GM19025 (cell line): ENCODE measurements at regions not wholly inside any gene's neighbourhood (a gene's known extent, or its start where the extent isn't known, plus 50 kb on each side); places are given as distances from the start of the nearest gene placed in this dataset.
A peak's percentile ranks its signal among the peaks of the same experiment; 100 is the strongest.
"Not testable (repeated sequence)": the region's sequence is repeated elsewhere in the genome, so short reads cannot be mapped to it uniquely, and the experiment has no call there.

Experiments
- ATAC-seq: cut with Tn5 transposase; IDR thresholded peaks from one replicate; pipeline ENCODE4 v1.9.1; 2021; ENCODE audit warnings: mild to moderate bottlenecking, low read depth, moderate library complexity; ENCODE audit not compliant: unreplicated experiment

- no peak for ATAC-seq
Measured at GRCh38 chr2:8343031-8343430, 338.8 kb upstream of the ID2 start.

GRCh38 chr2:8344144-8345097, 337.4 kb upstream of the ID2 start:
- ATAC-seq, result no peak

GRCh38 chr2:8345200-8345599, 336.7 kb upstream of the ID2 start:
- no peak for ATAC-seq

- ATAC-seq, result no peak
Measured at GRCh38 chr2:8346208-8346607, 335.6 kb upstream of the ID2 start.

DNA sequence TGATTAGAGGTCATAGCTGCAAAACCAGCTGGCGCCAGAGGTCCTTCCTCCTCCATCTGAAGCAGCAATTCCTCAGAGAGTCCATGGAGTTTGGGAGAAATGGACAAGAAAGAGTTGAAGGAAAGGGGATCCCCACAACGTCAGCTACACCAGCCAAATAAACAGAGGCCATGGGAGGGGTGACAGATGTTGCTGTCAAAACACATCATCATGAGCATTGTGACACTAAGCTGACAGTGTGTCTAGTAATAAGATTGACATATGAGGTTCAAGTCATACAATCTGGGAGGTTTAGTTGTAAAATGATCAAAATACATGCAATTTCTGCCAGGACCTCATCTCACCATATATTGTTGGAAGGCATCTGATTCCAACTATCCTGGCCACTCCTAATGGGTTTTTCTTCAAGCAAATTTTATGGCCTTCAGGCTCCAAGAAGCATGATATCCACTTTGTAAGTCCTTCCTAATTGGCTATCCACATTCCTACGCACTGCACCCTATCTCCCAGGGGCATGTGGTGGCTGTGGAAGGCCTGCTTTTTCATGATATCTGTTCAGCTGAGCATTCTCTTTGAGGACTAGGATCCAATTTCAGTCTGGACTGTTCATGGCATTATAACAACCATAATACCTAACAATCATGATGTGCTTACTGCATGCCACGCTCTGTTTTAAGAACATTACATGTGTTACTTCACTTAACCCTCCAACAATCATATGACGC, 335.0 kb upstream of the ID2 start:
- no peak for ATAC-seq

GRCh38 chr2:8348911-8349310, 332.9 kb upstream of the ID2 start:
- ATAC-seq, result not testable (repeated sequence)

DNA sequence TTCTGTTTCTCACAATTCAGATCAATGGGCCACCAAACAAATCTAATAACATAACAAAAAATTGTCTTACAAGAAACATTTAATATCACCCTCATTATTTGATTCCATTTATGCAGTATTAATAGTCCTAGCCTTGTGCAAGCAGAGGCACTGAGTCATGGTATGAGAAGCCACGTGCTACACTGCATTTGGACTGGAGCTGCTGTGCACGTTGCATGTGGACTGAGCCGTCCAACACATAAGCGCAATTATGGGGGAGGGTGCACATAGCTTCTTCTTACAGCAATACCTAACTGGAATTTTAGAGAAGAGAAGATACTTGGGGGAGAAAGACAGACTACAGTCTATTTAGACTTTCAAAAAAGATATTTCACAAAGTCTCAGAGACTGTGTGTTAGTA, 329.6 kb upstream of the ID2 start:
- ATAC-seq, result no peak

DNA sequence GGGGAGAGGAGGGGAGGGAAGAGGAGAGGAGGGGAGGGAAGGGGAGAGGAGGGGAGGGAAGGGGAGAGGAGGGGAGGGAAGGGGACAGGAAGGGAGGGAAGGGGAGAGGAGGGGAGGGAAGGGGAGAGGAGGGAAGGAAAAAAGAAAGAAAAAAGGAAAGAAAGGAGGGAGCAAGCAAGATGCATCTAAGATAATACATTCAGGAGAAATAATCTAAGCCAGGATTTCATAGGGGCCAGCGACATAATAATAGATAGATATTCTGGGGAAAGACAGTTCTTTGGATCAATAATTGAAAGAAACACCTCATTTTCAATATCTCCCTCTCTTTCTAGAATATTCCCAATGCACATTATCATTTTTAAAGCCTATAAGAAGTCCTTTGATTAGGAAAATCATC, 328.9 kb upstream of the ID2 start:
- no peak for ATAC-seq

DNA sequence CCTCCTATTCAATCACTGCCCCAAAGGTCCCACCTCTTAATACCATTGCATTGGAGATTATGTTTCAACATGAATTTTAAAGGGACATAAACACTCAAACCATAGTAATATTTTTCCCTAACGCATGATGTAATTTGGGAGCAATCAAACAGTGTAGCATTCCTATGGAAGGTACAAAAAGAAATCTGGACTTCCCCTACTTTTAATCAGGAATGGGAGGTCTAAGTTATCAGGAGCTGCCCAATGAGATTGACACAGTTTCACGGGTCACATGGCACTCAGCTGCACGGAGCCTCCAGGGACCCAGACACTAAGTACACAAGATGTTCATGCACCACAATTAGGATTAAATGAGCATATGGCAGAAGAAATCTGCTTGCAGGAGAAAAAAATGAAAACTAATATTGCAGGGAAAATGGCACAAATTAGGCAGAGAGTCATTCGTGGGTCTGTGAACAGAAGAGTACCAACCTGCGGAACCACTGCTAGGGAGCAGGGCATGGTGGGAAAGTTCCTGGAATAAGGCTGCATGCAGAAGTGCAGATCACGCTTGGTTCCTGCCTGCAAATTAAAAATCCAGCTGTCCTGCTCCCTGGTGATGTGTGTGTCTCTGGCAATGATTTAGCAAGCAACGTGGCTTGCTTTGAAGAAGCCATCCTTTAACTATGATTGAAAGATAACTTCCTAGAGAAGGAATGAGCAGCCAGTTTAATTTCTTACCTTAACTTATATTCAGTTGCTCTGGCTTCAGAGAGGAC, 326.6 kb upstream of the ID2 start:
- no peak for ATAC-seq

GRCh38 chr2:8357738-8358518, 323.9 kb upstream of the ID2 start:
- ATAC-seq, result no peak

DNA sequence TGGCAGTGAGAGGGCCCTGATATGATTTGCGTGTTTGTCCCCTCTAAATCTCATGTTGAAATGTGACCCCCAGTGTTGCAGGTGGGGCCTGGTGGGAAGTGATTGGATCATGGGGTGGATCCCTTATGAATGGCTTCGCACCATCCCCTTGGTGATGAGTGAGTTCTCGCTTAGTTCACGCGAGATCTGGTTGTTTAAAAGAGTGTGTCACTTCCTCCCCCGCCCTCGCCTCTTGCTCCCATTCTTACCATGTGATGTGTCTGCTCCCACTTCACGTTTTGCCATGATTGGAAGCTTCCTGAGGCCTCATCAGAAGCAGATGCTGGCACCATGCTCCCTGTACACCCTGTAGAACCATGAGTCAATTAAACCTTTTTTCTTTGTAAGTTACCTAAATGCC, 319.9 kb upstream of the ID2 start:
- ATAC-seq, result no peak

DNA sequence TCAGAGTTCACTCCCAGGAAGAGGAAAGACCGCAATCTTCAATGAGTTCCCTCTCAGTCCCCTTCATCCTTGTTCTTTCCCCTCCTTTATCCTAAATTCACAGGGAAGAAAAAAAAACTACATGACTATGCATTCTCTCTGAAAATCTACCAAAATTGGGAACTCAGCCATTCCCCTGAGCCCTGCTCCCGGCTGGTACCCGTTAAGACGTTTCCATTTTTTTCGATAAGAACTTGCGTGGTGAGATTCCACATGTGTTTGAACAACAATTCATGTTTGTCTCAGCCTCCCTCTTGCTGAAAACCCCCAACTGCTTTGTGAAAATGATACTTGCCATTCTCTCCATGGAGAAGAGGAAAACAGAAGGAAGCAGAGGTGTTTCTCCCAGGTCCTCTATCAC, 318.7 kb upstream of the ID2 start:
- no peak for ATAC-seq

DNA sequence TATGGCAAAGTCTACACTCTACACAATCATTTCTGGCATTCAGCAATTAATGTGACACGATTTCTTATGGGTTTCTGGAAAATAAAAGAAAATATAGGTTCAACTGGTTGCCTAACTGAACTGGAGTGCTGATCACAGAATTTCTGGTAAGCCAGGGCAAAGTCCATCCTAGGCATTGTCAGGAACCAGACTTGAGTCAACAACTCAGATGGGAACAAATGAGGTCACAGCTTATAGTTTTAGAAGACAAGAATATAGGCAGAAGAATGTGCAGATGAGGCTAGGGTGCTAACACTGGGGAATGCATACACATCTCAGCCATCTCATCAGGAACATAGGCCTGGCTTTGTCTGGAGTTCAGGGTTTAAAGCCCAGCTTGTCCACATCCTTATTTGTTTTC, 317.2 kb upstream of the ID2 start:
- no peak for ATAC-seq

GRCh38 chr2:8365331-8365910, 316.4 kb upstream of the ID2 start:
- no peak for ATAC-seq

DNA sequence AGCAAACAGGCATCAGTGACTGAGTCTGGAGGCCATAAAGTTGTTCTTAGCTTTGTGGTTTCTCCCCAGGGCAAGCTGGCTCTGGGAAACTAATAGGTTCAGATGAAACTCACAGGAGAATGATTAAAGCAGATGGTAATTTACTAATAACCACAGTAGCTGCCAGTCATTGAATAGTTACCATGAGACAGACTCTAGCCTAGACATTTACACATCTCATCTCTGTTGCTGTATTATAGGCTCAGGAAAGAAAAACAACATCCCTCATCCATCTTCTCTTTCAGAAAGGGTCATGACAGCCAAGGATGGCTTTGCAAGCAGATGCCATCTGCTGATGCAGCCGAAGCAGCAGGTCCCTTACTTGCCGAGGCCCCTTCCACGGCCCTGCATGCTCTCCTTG, 314.0 kb upstream of the ID2 start:
- no peak for ATAC-seq

DNA sequence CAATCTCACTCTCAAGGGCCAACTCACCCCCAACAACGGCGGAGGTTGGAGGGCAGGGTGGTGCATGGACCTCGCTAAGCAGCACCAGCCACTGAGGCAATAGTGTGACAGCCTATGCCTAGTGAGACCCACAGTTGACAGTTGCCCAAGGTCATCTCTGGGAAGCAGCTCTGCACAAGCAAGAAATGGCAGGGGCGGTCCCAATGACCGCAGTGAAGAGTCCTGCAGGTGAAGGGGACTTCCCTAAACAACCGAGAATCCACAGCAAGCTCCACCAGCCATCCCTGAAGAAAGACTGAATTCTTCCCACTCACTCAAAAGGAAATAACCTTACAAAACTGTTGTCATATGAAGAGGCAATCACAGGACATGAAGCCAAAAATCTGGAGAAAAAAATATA, 313.4 kb upstream of the ID2 start:
- ATAC-seq, result peak; percentile 72

DNA sequence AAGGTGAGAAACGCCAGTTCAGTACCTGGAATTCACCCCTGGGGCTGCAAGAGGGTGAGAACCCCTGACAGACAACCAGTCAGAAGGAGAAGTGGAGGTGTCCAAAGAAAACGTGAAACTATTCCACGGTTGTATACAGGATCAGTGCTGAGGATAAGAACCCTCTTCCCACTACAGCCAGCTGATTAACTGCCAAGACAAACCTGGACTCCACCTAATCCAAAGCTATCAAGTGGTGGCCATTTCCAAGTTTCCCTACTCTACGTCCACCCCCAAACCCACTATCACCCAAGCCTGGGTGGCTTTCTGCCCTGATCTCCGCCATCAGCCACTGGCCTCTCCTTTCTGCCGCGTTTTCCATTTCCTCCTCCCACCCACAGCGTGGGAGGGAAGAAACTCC, 312.3 kb upstream of the ID2 start:
- ATAC-seq, result no peak

GRCh38 chr2:8370258-8370802, 311.5 kb upstream of the ID2 start:
- no peak for ATAC-seq

- no peak for ATAC-seq
Measured at GRCh38 chr2:8371653-8372052, 310.2 kb upstream of the ID2 start.

DNA sequence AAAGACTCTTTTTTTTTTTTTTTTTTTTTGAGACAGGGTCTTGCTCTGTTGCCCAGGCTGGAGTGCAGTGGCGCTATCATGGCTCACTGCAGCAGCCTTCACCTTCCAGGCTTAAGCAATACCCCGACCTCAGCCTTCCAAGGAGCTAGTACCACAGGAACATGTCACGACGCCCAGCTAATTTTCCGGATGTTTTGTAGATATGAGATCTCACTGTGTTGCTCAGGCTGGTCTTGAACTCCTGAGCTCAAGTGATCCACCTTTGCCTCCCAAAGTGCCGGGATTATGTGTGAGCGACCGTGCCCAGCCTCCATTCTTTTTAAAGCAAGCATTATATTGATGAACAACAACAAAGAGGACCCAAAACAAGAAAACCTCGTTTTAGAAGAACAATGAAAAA, 307.1 kb upstream of the ID2 start:
- ATAC-seq, result no peak
